HG02981 (cell line): ENCODE measurements at regions not wholly inside any gene's neighbourhood (a gene's known extent, or its start where the extent isn't known, plus 50 kb on each side); places are given as distances from the start of the nearest gene placed in this dataset.

Experiments used
- ATAC-seq: cut with Tn5 transposase; IDR thresholded peaks from one replicate; pipeline ENCODE4 v1.9.1; 2021; ENCODE audit warnings: mild to moderate bottlenecking, moderate library complexity; ENCODE audit not compliant: unreplicated experiment

DNA sequence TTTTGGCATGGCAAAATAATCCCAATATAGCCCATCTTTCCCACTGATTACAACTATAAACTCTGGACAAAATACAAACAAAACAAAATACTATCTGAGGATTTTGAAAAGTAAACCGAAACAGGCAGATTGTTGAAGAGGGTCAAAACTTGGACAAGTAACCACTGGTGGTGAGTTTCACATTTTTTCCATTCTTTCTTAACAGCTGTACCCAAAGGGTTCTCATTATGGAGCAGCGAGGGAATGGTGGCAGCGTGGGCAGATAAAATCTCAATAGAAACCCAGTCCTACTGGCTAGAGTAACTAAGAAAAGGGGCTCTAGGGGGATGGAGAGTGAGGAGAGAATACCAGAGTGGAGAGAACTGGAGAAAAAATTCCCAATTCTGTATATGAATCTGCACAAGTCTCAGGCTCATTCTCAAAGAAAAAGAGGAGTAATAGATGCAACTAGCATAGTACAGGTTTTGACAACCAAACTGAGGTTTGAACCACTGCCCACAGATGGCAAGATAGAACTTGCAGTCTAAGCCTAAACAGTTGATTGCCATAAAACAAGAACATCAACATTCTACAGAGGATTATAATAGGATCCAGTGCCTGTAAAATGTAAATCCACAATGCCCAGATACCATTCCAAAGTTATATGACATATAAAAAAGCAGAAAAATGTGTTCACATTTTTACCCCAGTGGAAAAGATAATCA is 284.5 kb downstream of the KCNRG start:
- ATAC-seq: no peak

DNA sequence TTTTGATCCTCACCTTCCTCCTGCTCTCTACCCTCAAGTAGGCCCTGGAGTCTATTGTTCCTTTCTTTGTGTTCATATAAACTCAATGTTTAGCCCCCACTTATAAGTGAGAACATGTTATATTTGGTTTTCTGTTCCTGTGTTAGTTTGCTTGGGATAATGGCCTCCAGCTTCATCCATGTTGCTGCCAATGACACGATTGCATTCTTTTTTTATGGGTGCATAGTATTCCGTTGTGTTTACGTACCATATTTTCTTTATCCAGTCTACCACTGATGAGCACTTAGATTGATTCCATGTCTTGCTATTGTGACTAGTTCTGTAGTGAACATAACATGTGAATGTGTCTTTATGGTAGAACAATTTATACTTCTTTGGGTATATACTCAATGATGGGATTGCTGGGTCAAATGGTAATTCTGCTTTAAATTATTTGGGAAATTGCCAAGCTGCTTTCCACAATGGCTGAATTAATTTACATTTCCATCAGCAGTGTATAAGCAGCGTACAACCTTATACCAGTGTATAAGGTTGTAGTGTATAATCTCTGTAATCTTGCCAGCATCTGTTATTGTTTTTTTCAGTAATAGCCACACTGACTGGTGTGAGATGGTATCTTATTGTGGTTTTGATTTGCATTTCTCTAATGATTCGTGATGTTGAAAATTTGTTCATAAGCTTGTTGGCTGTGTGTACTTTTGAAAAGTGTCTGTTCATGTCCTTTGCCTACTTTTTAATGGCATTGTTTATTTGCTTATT is 288.9 kb downstream of the KCNRG start:
- no peak for ATAC-seq

DNA sequence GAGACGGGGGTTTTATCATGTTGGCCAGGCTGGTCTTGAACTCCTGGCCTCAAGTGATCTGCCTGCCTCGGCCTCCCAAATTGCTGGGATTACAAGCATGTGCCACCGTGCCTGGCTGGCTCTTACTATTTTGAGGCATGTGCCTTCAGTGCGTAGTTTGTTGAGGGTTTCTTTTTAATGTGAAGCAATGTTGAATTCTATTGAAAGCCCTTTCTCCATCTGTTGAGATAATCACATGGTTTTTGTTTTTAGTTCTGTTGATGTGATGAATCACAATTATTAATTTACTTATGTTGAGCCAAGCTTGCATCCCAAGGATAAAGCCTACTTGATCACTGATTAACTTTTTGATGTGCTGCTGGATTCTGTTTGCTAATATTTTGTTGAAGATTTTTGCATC is 290.9 kb downstream of the KCNRG start:
- ATAC-seq: no peak

DNA sequence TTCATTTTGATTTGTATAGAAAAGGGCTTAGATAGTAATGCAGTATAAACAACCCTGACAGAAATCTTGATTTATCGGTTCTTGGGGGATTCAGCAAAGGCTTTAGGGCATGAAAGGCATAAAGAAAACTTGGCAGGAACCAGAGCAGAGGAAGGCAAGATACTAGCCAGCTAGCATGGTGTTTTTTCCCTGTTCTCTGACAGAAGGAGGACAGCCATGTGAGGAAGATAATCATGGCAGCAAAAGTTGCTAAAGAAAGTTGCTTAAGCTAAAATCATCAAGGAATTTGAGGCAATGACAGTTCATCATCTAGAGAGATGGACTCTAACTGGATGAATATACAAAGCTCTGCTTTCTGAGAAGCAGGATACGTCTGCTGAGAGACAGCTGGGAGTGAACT is 294.1 kb downstream of the KCNRG start:
- ATAC-seq: no peak

DNA sequence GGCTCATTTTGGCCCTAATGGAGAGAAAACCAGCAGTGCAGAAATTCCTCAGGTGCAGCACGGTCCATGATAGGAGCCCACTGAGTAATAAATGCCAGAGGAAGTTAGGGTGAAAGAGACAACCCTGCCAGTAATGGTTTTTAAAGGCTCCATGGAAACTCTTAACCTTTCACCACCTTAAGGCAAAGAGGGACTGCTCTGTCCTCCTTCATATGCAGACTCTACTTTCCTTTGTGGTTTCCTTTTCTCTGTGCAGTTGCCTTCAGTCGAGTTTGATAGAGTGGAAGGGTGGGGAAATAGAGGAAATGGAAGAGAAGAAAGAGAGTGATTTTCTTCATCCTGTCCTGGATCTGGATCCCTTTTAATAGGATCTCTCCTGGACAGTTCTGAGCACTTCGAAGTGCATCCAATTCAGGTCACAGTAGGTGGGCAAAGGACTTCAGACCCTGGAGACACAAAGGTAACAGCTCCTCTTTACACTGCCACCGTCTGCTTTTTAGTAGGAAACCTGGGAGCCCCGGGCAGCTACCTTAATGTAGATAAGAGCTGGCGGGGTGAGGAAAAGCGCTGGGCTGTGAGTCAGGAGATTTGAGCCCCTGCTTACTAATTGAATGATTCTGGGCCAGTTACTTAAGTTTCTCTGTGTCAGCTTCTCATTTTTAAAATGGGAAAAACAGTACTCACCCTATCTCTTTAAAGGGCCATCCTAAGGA is 294.8 kb downstream of the KCNRG start:
- ATAC-seq: no peak

DNA sequence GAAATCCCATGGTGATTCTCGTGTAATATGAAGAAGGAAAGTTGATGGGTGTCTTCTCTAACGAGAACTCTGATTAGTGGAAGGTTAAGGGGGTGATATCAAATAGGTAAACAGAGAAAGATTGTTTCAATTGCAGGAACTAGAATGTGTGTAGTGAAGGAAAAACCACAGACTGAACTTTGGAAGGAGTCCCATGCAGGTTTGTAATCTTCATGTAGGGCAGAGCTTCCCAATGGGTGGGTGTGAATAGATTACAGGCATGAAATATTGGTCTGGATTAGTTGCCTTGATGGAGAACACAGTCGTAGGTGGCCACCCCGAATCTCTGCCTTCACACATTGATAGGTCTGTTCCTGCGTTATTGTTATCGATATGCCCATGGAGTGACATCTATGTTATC is 295.5 kb downstream of the KCNRG start:
- no peak for ATAC-seq

DNA sequence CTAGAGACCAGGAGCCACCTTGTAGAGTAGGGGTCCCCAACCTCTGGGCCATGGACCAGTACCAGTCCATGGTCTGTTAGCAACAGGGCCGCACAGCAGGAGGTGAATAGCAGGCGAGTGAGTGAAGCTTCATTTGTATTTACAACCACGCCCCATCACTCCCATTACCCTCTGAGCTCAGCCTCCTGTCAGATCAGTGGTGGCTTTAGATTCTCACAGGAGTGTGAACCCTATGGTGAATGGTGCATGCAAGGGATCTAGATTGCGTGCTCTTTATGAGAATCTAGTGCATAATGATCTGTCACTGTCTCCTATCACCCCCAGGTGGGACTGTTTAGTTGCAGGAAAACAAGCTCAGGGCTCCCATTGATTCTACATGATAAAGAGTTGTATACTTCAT is 303.6 kb downstream of the KCNRG start:
- ATAC-seq: no peak

DNA sequence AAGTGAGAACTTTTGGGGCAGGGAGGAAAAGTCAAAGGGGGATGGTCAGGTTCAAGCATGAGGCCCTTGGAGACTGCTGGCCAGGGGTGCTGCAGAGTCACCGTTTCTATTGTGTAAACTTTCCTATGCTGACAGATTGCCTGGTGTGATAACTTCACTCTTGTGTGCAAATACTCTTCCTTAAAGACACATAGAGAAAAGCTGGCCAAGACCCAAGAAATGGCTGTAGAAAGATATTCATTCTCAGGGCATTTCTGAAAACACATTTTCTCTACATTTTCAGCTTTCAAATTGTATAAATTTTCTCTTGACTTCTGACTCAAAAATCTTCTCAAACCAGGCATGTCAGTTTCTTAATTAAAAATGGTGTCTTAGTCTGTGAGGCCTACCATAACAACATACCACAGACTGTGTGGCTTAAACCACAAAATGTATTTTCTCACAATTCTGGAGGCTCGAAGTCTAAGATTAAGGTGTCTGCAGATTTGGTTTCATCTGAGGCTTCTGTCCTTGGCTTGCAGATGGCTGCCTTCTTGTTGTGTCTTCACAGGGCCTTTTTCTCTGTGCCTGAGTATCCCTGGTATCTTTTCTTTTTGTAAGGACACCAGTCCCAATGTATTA is 304.5 kb downstream of the KCNRG start:
- no peak for ATAC-seq

DNA sequence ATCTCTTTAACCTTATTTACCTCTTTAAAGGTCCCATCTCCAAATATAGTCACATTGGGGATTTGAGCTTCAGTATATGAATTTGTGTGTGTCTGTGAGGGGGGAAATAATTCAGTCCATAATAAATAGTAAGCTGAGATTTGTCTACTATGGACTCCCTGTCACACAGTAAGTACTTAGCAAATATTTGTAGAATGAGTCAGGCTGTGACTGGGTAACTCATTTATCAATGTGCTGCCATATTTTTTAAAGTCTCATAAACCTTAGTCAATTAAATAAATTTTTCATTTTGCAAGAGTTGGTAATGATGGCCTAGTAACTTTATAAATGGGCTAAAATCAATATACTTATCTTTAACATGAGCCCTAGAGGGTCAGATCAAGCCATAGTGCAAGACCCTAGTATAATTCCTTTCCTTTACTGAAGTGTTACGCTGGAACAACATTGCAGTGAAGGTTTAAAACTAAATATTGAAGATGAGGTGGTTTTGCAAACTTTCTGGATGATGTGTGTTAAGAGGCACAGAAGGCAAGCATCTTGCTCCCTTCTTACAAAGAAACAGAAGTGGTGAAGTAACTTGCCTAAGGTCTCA is 305.1 kb downstream of the KCNRG start:
- no peak for ATAC-seq

DNA sequence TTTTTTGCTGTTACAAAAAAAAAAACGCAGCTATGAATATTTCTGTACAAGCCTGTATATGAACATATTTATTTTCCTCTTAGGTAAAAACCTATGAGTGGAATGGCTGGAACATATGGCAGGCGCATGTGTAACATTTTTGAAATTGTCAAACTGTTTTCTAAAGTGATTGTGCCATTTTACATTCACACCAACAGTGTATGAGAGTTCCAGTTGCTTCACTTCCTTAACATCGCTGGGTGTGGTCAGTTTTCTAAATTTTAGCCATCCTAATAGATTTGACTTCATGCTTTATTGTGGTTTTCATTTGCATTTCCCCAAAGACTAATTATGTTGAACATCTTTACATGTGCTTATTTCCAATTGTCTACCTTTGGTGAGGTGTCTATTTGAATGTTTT is 306.8 kb downstream of the KCNRG start:
- ATAC-seq: no peak

DNA sequence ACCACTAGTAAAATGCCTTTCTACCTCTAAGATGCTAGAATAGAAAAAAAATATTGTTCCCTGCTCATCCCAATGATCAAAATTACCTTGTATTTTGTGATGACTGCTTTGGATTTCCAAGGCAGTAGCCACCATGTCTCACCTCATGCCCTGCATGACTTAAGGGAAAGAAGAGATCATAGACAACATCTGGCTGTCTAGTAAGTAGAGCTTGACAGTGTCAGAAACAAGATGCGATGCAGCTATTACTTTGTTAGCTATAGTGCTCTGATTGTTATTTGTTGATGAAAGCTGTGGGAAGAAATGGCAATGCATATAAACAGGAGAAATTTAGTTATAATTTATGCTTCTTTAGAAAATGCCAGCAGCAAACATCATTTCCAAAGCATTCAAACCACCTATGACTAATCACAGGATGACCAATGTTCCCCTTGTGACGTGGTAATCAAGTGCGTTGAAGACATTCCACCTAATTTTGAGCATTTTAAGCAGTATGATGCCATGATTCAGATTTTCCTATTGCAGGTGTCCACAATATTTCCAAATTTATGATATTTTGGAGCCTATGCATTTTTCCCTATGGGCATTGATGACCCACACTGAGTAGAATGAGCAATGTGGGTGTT is 308.3 kb downstream of the KCNRG start:
- ATAC-seq: no peak

DNA sequence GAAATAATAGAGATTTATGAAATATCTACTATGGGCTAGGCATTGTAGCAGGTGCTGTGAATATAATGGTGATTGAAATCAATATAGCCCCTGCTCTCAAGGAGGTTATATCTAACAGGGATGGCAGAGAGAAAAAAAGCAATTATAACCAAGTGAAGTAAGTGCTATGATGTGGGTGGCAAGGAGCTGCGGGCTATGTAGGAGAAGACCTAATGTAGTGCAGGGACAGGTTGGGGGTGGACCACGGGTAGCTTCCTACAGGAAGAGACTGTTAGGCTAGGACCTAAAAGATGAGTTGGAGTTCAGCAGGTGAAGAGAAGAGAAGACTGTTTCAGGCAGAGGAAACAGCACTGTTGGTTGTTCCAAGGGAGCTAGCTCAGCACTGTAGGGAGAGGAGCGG is 311.0 kb downstream of the KCNRG start:
- ATAC-seq: no peak

DNA sequence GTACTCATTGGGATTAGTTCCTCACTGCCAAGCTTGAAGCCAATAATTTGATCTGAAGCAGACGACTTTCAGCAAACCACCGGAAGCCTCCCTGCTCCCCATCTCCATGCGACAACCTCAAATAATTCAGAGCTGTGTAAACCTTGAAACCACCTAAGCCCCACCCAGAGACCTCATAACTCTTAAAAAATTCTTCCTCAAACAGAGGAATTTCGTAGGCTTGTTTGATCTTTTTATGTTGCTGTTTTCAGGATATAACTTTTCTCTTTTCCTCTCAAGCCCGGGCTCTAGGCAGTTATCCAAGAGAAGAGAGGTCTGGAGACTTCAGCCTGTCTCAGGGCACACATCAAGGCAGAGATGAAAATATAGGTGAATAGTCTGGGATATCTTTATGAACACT is 311.6 kb downstream of the KCNRG start:
- ATAC-seq: no peak

DNA sequence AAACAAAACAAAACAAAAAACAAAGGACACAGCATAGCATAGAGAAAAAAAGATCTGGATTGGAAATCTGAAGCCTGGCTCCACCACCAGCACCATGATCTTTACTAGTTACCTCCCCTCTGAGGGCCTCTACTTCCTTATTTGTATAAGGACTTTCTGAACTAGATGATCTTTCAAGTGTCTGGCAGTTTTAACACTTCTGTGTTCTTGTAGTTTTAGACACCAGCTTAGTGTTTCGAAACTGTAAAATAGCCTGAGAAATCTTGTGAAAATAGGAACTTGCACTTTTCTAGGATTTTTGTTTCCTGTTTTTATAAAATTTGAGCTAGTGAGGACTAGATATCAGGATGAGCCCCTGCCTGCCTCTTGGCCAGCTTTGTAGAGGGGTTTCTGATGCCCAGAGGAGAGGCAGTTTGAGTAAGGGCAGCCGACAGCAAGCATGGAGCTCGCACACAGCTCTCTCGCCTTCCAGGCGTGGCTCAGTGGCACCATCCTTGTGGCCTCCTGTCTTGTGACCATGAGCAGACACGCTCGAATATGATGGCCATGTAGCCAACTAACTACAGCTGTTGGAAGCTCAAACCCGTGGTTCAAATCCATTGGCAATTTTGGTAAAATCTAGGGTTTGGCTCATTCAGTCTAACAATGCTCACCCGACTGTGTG is 319.0 kb downstream of the KCNRG start:
- no peak for ATAC-seq

DNA sequence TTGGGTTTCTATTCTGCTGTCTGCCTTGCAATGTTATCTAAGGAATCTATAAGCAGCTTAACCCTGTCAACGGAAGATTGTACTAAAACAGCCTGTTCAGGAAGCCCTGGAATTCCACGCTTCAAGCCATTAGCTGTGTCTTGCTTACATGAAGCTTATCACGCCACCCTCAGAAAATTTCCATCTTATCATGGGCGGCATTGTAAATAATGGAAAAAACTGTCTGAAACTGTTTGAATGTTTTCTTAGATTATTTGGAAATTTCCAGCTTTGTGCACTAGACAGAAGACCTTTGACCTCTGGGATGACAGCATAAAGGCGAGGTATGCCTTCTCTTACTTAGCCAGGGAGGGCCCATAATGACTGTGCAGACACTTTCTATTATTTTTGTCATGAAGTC is 319.7 kb downstream of the KCNRG start:
- no peak for ATAC-seq

DNA sequence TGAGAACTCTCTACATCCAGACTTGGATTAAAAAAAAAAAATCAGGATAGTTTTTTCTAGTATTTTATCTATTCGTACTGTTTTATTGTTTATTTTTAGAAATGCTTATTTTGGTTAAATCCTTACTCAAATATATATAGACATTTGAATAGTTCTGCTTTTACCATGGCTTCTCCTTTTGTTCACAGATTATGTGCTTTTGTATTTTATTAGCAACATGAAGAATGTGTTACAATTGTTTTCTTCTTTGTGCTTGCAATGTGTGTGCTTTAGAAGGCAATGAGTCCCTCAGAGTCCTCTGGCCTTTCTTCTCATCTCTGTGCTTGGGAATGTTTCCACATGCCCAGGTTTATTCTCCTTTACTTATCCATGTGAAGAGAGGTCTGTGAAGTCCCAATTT is 324.0 kb downstream of the KCNRG start:
- no peak for ATAC-seq

DNA sequence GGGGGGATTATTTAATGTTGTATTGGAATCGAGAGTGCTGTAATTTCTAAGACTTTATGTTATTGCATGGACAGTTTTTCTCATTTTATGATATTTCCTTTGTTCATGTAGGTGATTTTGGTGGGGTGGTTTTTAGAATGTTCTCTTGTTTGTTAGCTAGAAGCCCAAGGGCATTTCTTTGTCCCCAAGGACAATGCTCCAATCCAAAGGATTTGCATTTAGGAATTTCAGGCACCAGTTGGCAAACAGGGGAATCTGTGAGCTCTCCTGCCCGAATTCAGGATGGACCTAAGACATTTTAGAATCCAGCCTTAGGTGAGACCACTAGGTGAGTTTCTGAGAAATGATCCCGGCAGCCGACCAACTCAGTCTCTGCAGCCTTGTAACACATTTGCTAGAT is 324.9 kb downstream of the KCNRG start:
- no peak for ATAC-seq

DNA sequence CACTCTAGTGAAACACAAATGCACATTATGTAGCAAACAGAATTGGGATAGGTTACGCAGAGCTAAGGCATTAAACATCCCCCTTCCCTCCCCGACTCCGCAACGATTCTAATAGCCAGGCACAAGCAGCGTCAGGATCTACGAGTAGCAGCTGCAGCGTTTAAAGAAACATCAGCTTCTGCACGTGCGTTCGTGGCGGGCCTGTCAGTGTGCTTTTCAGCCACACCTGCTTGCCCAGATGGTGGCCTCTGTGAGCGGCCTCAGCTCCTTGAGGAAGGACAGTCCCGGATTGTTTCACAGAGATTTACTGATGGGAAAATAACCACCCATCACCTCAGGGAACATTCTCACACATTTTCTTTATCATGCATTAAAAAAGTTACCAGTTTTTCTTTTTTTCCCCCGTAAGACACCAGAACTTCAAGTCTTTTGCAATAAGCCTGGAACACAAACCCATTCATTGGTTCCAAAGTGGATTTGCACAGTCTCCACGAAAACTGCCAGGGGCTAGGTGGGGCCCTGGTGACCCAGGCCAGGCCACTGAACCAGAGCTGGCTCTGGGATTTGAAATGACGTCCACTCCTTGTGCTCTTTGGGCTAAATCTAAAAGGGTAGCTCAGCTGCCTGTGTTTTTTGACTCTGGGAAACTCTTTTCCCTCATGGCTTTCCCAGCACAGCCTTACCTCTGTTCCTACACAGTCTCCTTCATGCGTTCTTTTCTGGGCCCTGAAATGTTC is 325.5 kb downstream of the KCNRG start:
- ATAC-seq: no peak

DNA sequence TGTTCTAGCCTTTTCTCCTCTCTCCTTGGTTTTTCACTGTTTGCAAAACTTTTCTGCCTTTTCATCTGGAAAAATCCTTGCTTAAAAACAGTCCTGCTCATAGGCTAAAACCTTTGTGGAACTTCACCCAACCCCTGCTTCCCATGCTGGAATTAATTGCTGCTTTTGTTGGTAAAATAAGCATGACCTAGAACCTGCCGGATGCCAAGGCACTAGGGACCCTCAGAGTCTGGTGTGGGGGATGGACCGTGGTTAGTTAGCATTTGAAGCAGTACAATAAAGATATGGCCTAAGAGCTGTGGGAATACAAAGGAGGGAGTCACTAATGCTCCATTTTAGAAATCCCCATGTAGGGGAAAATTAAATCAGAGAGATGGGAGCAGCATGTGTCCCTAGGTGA is 326.3 kb downstream of the KCNRG start:
- ATAC-seq: no peak

DNA sequence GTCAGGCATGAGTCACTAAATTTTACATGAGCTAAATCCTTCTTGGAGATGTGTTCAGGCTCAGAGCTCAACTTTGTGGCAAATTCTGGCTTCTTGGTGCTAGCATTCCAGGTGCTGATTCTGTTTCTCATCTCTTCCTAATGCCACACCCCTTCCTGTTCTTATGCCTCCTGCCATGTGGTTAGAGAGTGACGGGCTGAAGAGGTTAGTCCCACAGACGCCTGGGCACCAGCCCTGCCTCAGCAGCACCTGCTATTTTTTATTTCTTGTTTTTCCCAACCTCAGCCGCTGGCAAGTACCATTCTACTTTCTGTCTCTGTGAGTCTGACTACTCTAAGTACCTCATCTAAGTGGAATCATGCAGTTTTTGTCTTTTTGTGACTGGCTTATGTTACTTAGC is 329.5 kb downstream of the KCNRG start:
- no peak for ATAC-seq
